Peyer's patch (tissue), 4 donors: ENCODE measurements at regions not wholly inside any gene's neighbourhood (a gene's known extent, or its start where the extent isn't known, plus 50 kb on each side); places are given as distances from the start of the nearest gene placed in this dataset.

Experiments used
- CTCF ChIP-seq, 6 experiments: fragments of 450-650 bp in 4 of 6; fragments of 200-600 bp in 2 of 6; sonication (generic) in 1 of 6; IDR thresholded peaks; one replicate each; pipeline ENCODE4 v1.5.1; 2017 to 2019; ENCODE audit warnings: antibody characterized with exemption in 6 of 6, mild to moderate bottlenecking in 3 of 6, moderate library complexity in 1 of 6
- POLR2A ChIP-seq, 2 donors: fragments of 450-650 bp; IDR thresholded peaks; one replicate each; pipeline ENCODE4 v1.5.1; 2017; ENCODE audit warnings: antibody characterized with exemption in 2 of 2, mild to moderate bottlenecking in 2 of 2, moderate library complexity in 2 of 2

DNA sequence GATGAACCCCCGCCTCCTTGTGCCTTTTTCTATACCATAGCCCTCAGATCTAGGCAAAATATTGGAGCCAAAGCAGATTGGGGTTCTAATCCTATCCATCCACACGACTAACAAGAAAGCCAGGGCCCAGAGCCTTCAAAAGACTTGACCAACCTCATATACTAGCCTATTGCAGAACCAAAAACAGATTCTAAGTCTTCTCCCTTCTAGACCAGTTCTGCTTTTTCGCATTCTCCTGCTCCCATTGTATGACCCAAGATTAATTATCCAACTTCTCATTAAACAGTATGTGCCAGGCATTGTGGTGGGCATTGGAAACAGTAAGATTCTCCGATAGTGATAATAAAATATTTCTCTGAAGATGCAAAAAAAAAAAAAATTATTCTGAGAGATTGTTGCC is 113.7 kb upstream of the JARID2 start:
- TF ChIP-seq POLR2A (IDR thresholded peaks at IDR 0.05) (no peak), CTCF (IDR thresholded peaks at IDR 0.05) (no peak)
